Body of pancreas (tissue), 4 donors: ENCODE measurements at regions not wholly inside any gene's neighbourhood (a gene's known extent, or its start where the extent isn't known, plus 50 kb on each side); places are given as distances from the start of the nearest gene placed in this dataset.

Source experiments
- CTCF ChIP-seq, 7 experiments: fragments of 450-650 bp in 4 of 7; fragments of 200-600 bp in 3 of 7; sonication (generic) in 3 of 7; IDR thresholded peaks; one replicate each; pipeline ENCODE4 v1.5.1; 2016 to 2019; ENCODE audit warnings: antibody characterized with exemption in 7 of 7
- POLR2A ChIP-seq, 3 donors: fragments of 450-650 bp; IDR thresholded peaks; one replicate each; pipeline ENCODE4 v1.6.1; 2016; ENCODE audit warnings: antibody characterized with exemption in 3 of 3, mild to moderate bottlenecking in 2 of 3

GRCh38 chr3:13125092-13126015 is 52.1 kb upstream of the IQSEC1 start:
- TF ChIP-seq CTCF (IDR thresholded peaks at IDR 0.05) (no peak), POLR2A (IDR thresholded peaks at IDR 0.05) (no peak)
